HEK293 (cell line): ENCODE measurements at regions not wholly inside any gene's neighbourhood (a gene's known extent, or its start where the extent isn't known, plus 50 kb on each side); places are given as distances from the start of the nearest gene placed in this dataset.

Experiments
- HOXA7 ChIP-seq: sonication (generic); formaldehyde crosslinking; IDR thresholded peaks from 2 replicates; pipeline ENCODE4 v1.8.1; 2022; ENCODE audit warnings: missing genetic modification reagents, borderline replicate concordance
- REPIN1 ChIP-seq: fragments of 450-650 bp; formaldehyde crosslinking; IDR thresholded peaks from 2 replicates; pipeline ENCODE4 v1.5.1; 2017; ENCODE audit warnings: missing biosample characterization, missing genetic modification characterization, low read depth
- TCF7L2 ChIP-seq: IDR thresholded peaks from 2 replicates; pipeline ENCODE4 v1.6.1; 2011; ENCODE audit warnings: low read depth, mild to moderate bottlenecking, inconsistent platforms, low read length, moderate library complexity, borderline replicate concordance
- ZFP37 ChIP-seq: fragments of 450-650 bp; formaldehyde crosslinking; IDR thresholded peaks from 2 replicates; pipeline ENCODE4 v1.5.1; 2016; ENCODE audit warnings: missing biosample characterization, missing genetic modification characterization
- ZNF202 ChIP-seq: fragments of 450-650 bp; formaldehyde crosslinking; IDR thresholded peaks from 2 replicates; pipeline ENCODE4 v1.5.1; 2016; ENCODE audit warnings: missing biosample characterization, missing genetic modification characterization, borderline replicate concordance
- ZNF223 ChIP-seq: fragments of 450-650 bp; formaldehyde crosslinking; IDR thresholded peaks from 2 replicates; pipeline ENCODE4 v1.5.1; 2016; ENCODE audit warnings: missing biosample characterization, missing genetic modification characterization
- ZNF707 ChIP-seq: fragments of 450-650 bp; formaldehyde crosslinking; IDR thresholded peaks from 2 replicates; pipeline ENCODE4 v1.5.1; 2016; ENCODE audit warnings: missing biosample characterization, missing genetic modification characterization
- ZNF76 ChIP-seq: fragments of 450-650 bp; formaldehyde crosslinking; IDR thresholded peaks from 2 replicates; pipeline ENCODE4; 2016; ENCODE audit warnings: low read depth, missing biosample characterization, missing genetic modification characterization, borderline replicate concordance
- ZNF830 ChIP-seq: fragments of 450-650 bp; IDR thresholded peaks from 2 replicates; pipeline ENCODE4 v1.5.0; 2018; ENCODE audit warnings: missing biosample characterization, missing genetic modification characterization, low read depth, mild to moderate bottlenecking, moderate library complexity
- TF ChIP-seq, protein P1 (sequence below): fragments of 450-650 bp; formaldehyde crosslinking; IDR thresholded peaks from 2 replicates; pipeline ENCODE4 v1.5.1; 2017; ENCODE audit warnings: missing biosample characterization, missing genetic modification characterization
- TF ChIP-seq, protein P2 (sequence below): fragments of 450-650 bp; formaldehyde crosslinking; IDR thresholded peaks from 2 replicates; pipeline ENCODE4 v1.5.1; 2016; ENCODE audit warnings: missing biosample characterization, missing genetic modification characterization

DNA sequence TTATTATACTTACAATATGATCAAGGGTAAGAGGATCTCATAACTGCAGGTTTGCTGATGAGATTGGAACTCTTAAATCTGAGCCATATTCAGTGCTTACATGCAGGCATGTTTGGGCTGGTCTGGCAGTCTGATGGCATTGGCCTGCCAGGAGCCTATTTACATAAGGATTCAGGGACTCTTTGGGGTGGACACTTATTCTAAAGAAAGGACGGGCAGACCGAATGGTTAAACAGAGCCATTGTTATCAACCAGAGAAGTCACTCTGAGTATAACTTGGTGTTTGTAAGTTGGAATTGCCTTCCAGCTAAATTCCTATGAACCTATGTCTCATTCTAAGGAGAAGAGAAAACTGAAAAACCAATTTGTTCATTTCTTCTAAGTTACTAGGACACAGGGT, 932.8 kb downstream of the IGSF11 start:
- TF ChIP-seq HOXA7 (CRISPR knock-in tag) (no peak), ZNF223 (tag by site-specific recombination) (no peak), ZNF202 (tag by site-specific recombination) (no peak), ZFP37 (tag by site-specific recombination) (no peak), ZNF707 (tag by site-specific recombination) (no peak), REPIN1 (tag by site-specific recombination) (no peak), ZNF76 (tag by site-specific recombination) (no peak), ZNF830 (no peak), TCF7L2 (no peak)
- TF ChIP-seq, protein P1, sequence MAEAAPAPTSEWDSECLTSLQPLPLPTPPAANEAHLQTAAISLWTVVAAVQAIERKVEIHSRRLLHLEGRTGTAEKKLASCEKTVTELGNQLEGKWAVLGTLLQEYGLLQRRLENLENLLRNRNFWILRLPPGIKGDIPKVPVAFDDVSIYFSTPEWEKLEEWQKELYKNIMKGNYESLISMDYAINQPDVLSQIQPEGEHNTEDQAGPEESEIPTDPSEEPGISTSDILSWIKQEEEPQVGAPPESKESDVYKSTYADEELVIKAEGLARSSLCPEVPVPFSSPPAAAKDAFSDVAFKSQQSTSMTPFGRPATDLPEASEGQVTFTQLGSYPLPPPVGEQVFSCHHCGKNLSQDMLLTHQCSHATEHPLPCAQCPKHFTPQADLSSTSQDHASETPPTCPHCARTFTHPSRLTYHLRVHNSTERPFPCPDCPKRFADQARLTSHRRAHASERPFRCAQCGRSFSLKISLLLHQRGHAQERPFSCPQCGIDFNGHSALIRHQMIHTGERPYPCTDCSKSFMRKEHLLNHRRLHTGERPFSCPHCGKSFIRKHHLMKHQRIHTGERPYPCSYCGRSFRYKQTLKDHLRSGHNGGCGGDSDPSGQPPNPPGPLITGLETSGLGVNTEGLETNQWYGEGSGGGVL (tag by site-specific recombination), result no peak
- TF ChIP-seq, protein P2, sequence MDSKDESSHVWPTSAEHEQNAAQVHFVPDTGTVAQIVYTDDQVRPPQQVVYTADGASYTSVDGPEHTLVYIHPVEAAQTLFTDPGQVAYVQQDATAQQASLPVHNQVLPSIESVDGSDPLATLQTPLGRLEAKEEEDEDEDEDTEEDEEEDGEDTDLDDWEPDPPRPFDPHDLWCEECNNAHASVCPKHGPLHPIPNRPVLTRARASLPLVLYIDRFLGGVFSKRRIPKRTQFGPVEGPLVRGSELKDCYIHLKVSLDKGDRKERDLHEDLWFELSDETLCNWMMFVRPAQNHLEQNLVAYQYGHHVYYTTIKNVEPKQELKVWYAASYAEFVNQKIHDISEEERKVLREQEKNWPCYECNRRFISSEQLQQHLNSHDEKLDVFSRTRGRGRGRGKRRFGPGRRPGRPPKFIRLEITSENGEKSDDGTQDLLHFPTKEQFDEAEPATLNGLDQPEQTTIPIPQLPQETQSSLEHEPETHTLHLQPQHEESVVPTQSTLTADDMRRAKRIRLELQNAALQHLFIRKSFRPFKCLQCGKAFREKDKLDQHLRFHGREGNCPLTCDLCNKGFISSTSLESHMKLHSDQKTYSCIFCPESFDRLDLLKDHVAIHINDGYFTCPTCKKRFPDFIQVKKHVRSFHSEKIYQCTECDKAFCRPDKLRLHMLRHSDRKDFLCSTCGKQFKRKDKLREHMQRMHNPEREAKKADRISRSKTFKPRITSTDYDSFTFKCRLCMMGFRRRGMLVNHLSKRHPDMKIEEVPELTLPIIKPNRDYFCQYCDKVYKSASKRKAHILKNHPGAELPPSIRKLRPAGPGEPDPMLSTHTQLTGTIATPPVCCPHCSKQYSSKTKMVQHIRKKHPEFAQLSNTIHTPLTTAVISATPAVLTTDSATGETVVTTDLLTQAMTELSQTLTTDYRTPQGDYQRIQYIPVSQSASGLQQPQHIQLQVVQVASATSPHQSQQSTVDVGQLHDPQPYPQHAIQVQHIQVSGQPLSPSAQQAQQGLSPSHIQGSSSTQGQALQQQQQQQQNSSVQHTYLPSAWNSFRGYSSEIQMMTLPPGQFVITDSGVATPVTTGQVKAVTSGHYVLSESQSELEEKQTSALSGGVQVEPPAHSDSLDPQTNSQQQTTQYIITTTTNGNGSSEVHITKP (tag by site-specific recombination), result no peak
